Islet of Langerhans (tissue), 1 donor: ENCODE measurements at regions not wholly inside any gene's neighbourhood (a gene's known extent, or its start where the extent isn't known, plus 50 kb on each side); places are given as distances from the start of the nearest gene placed in this dataset.
"Not testable (repeated sequence)": the region's sequence is repeated elsewhere in the genome, so short reads cannot be mapped to it uniquely, and the experiment has no call there.

Source experiments
- FAIRE-seq: peaks from one replicate; lab custom pipeline; 2011; peaks lifted over from hg19 to GRCh38; lab: Jason Lieb, UNC

GRCh38 chr5:145084834-145085233, 750.3 kb downstream of the PRELID2 start:
- FAIRE-seq, result no peak

- no peak for FAIRE-seq
Observed at GRCh38 chr5:145077028-145077427, 758.1 kb downstream of the PRELID2 start.

- FAIRE-seq, result no peak
Observed at GRCh38 chr5:145076040-145076439, 759.1 kb downstream of the PRELID2 start.

- FAIRE-seq, result no peak
Observed at GRCh38 chr5:145072889-145073288, 762.3 kb downstream of the PRELID2 start.

GRCh38 chr5:145068721-145069120, 766.4 kb downstream of the PRELID2 start:
- no peak for FAIRE-seq

- FAIRE-seq, result no peak
Observed at GRCh38 chr5:145062280-145063062, 772.7 kb downstream of the PRELID2 start.

- no peak for FAIRE-seq
Observed at GRCh38 chr5:145056800-145057199, 778.3 kb downstream of the PRELID2 start.

GRCh38 chr5:145050181-145050580, 785.0 kb downstream of the PRELID2 start:
- no peak for FAIRE-seq

GRCh38 chr5:145044970-145045369, 790.2 kb downstream of the PRELID2 start:
- no peak for FAIRE-seq

- no peak for FAIRE-seq
Observed at GRCh38 chr5:145028626-145029025, 806.5 kb downstream of the PRELID2 start.

- no peak for FAIRE-seq
Observed at GRCh38 chr5:145027286-145027685, 807.9 kb downstream of the PRELID2 start.

- no peak for FAIRE-seq
Observed at GRCh38 chr5:145025775-145026174, 809.4 kb downstream of the PRELID2 start.

GRCh38 chr5:145015146-145015545, 820.0 kb downstream of the PRELID2 start:
- no peak for FAIRE-seq

GRCh38 chr5:145014109-145014508, 821.0 kb downstream of the PRELID2 start:
- FAIRE-seq, result no peak

- no peak for FAIRE-seq
Observed at GRCh38 chr5:145010834-145011233, 824.3 kb downstream of the PRELID2 start.

- no peak for FAIRE-seq
Observed at GRCh38 chr5:145008876-145009530, 826.1 kb downstream of the PRELID2 start.

GRCh38 chr5:144994356-144994755, 823.7 kb downstream of the KCTD16 start:
- not testable (repeated sequence) for FAIRE-seq

GRCh38 chr5:144983101-144983500, 812.4 kb downstream of the KCTD16 start:
- FAIRE-seq, result no peak

GRCh38 chr5:144979516-144980264, 809.0 kb downstream of the KCTD16 start:
- no peak for FAIRE-seq

- no peak for FAIRE-seq
Observed at GRCh38 chr5:144972317-144972716, 801.6 kb downstream of the KCTD16 start.

GRCh38 chr5:144971108-144971850, 800.6 kb downstream of the KCTD16 start:
- no peak for FAIRE-seq

GRCh38 chr5:144960296-144960695, 789.6 kb downstream of the KCTD16 start:
- no peak for FAIRE-seq
